ENCODE measurements at regions not wholly inside any gene's neighbourhood (a gene's known extent, or its start where the extent isn't known, plus 50 kb on each side); places are given as distances from the start of the nearest gene placed in this dataset.

DNA sequence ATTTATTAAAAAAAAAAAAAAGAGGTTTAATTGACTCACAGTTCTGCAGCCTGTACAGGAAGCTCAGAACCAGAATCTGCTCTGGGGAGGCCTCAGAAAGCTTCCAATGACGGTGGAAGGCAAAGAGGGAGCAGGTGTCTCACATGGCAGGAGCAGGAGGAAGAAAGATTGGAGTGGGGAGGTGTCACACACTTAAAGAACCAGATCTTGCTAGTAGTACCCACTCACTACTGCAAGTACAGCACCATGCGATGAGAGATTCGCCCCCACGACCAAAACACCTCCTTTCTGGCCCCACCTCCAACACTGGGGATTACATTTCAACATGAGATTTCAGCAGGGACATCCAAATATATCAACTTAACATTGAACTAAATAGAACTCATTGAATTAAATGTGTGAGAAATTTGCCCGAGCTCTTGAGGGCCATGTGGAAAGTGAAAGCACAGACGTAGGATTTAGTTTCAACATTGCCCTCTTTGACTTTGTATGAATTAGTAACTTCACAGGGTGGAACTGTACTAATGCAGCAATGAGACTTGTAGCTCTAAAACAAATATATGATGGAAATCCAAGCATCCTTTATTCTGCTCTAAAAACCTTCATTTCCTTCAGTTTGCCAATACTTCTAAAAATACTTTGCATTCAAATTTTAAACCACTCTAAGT is 628.2 kb downstream of the FAM181B start:
- H3K9me3 ChIP-seq (ENCODE audit: control insufficient read depth in 4 of 4, low read length in 3 of 4) = no peaks in the 10 kb centered on the region
- no peak overlapping the region for H3K27ac ChIP-seq (ENCODE audit: low read depth in 1 of 2, low read length in 2 of 2)
- no peak overlapping the region for H3K4me3 ChIP-seq (ENCODE audit: low read depth in 1 of 3, low read length in 3 of 3)
- no peaks in the 10 kb centered on the region for H3K4me1 ChIP-seq (ENCODE audit: control insufficient read depth in 4 of 4, insufficient read depth in 4 of 4, low read length in 3 of 4)
- TF ChIP-seq RXRA (IDR thresholded peaks at IDR 0.05) (no peak), RAD21 (IDR thresholded peaks at IDR 0.05) (no peak), FOXA1 (IDR thresholded peaks at IDR 0.05) (no peak), EGR1 (IDR thresholded peaks at IDR 0.05; ENCODE audit: low read depth in 2 of 2) (no peak), JUND (IDR thresholded peaks at IDR 0.05) (no peak), FOXA2 (IDR thresholded peaks at IDR 0.05) (no peak), YY1 (IDR thresholded peaks at IDR 0.05) (no peak), SP1 (IDR thresholded peaks at IDR 0.05) (no peak), HNF4G (IDR thresholded peaks at IDR 0.05) (no peak), NR2F2 (IDR thresholded peaks at IDR 0.05) (no peak), TAF1 (conservative IDR thresholded peaks at IDR 0.05) (no peak), GABPA (IDR thresholded peaks at IDR 0.05 in 1 of 2, conservative IDR thresholded peaks at IDR 0.05 in 1 of 2) (no peak), HNF4A (conservative IDR thresholded peaks at IDR 0.05) (no peak)
- TF ChIP-seq, protein P1, sequence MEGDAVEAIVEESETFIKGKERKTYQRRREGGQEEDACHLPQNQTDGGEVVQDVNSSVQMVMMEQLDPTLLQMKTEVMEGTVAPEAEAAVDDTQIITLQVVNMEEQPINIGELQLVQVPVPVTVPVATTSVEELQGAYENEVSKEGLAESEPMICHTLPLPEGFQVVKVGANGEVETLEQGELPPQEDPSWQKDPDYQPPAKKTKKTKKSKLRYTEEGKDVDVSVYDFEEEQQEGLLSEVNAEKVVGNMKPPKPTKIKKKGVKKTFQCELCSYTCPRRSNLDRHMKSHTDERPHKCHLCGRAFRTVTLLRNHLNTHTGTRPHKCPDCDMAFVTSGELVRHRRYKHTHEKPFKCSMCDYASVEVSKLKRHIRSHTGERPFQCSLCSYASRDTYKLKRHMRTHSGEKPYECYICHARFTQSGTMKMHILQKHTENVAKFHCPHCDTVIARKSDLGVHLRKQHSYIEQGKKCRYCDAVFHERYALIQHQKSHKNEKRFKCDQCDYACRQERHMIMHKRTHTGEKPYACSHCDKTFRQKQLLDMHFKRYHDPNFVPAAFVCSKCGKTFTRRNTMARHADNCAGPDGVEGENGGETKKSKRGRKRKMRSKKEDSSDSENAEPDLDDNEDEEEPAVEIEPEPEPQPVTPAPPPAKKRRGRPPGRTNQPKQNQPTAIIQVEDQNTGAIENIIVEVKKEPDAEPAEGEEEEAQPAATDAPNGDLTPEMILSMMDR (IDR thresholded peaks at IDR 0.05; ENCODE audit: low read depth, low read length, missing input control) = no peak
- TF ChIP-seq, protein P2, sequence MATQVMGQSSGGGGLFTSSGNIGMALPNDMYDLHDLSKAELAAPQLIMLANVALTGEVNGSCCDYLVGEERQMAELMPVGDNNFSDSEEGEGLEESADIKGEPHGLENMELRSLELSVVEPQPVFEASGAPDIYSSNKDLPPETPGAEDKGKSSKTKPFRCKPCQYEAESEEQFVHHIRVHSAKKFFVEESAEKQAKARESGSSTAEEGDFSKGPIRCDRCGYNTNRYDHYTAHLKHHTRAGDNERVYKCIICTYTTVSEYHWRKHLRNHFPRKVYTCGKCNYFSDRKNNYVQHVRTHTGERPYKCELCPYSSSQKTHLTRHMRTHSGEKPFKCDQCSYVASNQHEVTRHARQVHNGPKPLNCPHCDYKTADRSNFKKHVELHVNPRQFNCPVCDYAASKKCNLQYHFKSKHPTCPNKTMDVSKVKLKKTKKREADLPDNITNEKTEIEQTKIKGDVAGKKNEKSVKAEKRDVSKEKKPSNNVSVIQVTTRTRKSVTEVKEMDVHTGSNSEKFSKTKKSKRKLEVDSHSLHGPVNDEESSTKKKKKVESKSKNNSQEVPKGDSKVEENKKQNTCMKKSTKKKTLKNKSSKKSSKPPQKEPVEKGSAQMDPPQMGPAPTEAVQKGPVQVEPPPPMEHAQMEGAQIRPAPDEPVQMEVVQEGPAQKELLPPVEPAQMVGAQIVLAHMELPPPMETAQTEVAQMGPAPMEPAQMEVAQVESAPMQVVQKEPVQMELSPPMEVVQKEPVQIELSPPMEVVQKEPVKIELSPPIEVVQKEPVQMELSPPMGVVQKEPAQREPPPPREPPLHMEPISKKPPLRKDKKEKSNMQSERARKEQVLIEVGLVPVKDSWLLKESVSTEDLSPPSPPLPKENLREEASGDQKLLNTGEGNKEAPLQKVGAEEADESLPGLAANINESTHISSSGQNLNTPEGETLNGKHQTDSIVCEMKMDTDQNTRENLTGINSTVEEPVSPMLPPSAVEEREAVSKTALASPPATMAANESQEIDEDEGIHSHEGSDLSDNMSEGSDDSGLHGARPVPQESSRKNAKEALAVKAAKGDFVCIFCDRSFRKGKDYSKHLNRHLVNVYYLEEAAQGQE (IDR thresholded peaks at IDR 0.05) = no peak
- TF ChIP-seq, protein P3, sequence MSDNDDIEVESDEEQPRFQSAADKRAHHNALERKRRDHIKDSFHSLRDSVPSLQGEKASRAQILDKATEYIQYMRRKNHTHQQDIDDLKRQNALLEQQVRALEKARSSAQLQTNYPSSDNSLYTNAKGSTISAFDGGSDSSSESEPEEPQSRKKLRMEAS (IDR thresholded peaks at IDR 0.05) = no peak
- TF ChIP-seq, protein P4, sequence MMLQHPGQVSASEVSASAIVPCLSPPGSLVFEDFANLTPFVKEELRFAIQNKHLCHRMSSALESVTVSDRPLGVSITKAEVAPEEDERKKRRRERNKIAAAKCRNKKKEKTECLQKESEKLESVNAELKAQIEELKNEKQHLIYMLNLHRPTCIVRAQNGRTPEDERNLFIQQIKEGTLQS (IDR thresholded peaks at IDR 0.05) = no peak
- no peak for DNase-seq (ENCODE audit: low spot score)
- no peaks in the 10 kb centered on the region for H3K27me3 ChIP-seq (ENCODE audit: control insufficient read depth in 4 of 4, insufficient read depth in 4 of 4, low read length in 3 of 4)
- 68% methylated on average over 6 of the region's 6 CpGs for WGBS
- H3K36me3 ChIP-seq (ENCODE audit: control insufficient read depth in 4 of 4, insufficient read depth in 3 of 4, low read depth in 1 of 4, low read length in 3 of 4) = no peaks in the 10 kb centered on the region
- H3K9ac ChIP-seq (ENCODE audit: low read depth in 1 of 2, low read length in 2 of 2) = no peak overlapping the region

DNA sequence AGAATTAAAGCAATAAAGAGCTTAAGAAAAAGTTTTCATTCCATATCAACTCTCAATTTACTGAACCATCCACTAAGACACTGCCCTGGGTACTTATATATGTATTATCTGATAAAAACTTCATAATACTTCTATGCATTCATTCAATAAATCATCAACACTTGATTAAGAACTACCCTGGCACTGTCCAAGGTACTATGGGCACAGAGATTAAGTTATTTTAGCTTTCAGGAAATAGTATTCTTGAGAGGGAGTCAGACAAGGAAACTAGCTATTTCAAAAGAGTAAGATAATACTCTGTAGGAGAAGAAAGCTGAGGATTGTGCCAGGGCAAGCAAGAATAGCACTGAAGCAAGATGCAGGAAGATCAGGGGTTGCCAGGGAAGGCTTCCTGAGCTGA is 640.8 kb downstream of the FAM181B start:
- no peaks in the 10 kb centered on the region for H3K36me3 ChIP-seq (ENCODE audit: control insufficient read depth in 4 of 4, insufficient read depth in 3 of 4, low read depth in 1 of 4, low read length in 3 of 4)
- no peak for DNase-seq (ENCODE audit: low spot score)
- no peak overlapping the region for H3K27ac ChIP-seq (ENCODE audit: low read depth in 1 of 2, low read length in 2 of 2)
- H3K9ac ChIP-seq (ENCODE audit: low read depth in 1 of 2, low read length in 2 of 2) = no peak overlapping the region
- H3K4me1 ChIP-seq (ENCODE audit: control insufficient read depth in 4 of 4, insufficient read depth in 4 of 4, low read length in 3 of 4) = no peaks in the 10 kb centered on the region
- no peak overlapping the region for H3K4me3 ChIP-seq (ENCODE audit: low read depth in 1 of 3, low read length in 3 of 3)
- no peaks in the 10 kb centered on the region for H3K27me3 ChIP-seq (ENCODE audit: control insufficient read depth in 4 of 4, insufficient read depth in 4 of 4, low read length in 3 of 4)
- H3K9me3 ChIP-seq (ENCODE audit: control insufficient read depth in 4 of 4, low read length in 3 of 4) = peaks cover 0 to 3% (median 0%) of the 10 kb centered on the region in 4 donors
- TF ChIP-seq RXRA (IDR thresholded peaks at IDR 0.05) (no peak), FOXA2 (IDR thresholded peaks at IDR 0.05) (no peak)

All from liver (tissue), 8 donors.